ENCODE measurements at regions not wholly inside any gene's neighbourhood (a gene's known extent, or its start where the extent isn't known, plus 50 kb on each side); places are given as distances from the start of the nearest gene placed in this dataset.

DNA sequence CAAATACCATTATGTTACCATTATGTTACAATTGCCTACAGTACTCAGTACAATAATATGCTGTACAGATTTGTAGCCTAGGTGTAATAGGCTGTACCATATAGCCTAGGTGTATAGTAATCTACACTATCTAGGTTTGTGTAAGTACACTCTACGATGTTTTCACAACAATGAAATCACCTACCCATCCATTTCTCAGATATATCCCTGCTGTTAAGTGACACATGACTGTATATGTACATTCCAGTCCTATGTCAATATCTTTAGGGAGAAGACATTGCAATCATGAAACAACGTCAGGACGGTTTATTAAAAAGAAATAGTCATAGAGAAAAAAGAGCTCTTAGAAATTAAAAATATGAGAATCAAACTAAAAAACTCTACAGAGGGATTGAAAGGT is 119.0 kb upstream of the CDC42EP3 start:
- DNase-seq (ENCODE audit: low read depth in 1 of 2, low spot score in 1 of 2) (no peak), ATAC-seq (no peak), FAIRE-seq (peak; percentile 7)
- H3K4me1 ChIP-seq, result peaks cover 6% of the 10 kb centered on the region; the same call in 1 of the 3 replicates
- ChIA-PET POLR2A (no interaction called here), CTCF (no interaction called here)
- H3K27ac ChIP-seq, result no peak overlapping the region
- no peak overlapping the region for H3K4me2 ChIP-seq
- H3K9me3 ChIP-seq, result peaks cover 24% of the 10 kb centered on the region
- no peak overlapping the region for H3K4me3 ChIP-seq
- 72% methylated on average over 3 of the region's 3 CpGs for WGBS (ENCODE audit: missing lambda C conversion rate)
- TF ChIP-seq CBX8 (IDR thresholded peaks at IDR 0.05) (no peak), ZC3H11A (IDR thresholded peaks at IDR 0.05) (no peak), BHLHE40 (IDR thresholded peaks at IDR 0.05; ENCODE audit: low read depth, low read length) (no peak), POLR2AphosphoS2 (conservative IDR thresholded peaks at IDR 0.05; ENCODE audit: low read length) (no peak), ZNF302 (CRISPR knock-in tag; IDR thresholded peaks at IDR 0.05) (no peak), HOXB5 (CRISPR knock-in tag; IDR thresholded peaks at IDR 0.05) (no peak), POLR2A (IDR thresholded peaks at IDR 0.05; ENCODE audit: low read length) (no peak), CBX2 (IDR thresholded peaks at IDR 0.05; ENCODE audit: borderline replicate concordance, low read depth) (no peak), CEBPB (IDR thresholded peaks at IDR 0.05) (no peak), RNF2 (IDR thresholded peaks at IDR 0.05; ENCODE audit: borderline replicate concordance, low read depth) (no peak)
- TF ChIP-seq, protein P1, sequence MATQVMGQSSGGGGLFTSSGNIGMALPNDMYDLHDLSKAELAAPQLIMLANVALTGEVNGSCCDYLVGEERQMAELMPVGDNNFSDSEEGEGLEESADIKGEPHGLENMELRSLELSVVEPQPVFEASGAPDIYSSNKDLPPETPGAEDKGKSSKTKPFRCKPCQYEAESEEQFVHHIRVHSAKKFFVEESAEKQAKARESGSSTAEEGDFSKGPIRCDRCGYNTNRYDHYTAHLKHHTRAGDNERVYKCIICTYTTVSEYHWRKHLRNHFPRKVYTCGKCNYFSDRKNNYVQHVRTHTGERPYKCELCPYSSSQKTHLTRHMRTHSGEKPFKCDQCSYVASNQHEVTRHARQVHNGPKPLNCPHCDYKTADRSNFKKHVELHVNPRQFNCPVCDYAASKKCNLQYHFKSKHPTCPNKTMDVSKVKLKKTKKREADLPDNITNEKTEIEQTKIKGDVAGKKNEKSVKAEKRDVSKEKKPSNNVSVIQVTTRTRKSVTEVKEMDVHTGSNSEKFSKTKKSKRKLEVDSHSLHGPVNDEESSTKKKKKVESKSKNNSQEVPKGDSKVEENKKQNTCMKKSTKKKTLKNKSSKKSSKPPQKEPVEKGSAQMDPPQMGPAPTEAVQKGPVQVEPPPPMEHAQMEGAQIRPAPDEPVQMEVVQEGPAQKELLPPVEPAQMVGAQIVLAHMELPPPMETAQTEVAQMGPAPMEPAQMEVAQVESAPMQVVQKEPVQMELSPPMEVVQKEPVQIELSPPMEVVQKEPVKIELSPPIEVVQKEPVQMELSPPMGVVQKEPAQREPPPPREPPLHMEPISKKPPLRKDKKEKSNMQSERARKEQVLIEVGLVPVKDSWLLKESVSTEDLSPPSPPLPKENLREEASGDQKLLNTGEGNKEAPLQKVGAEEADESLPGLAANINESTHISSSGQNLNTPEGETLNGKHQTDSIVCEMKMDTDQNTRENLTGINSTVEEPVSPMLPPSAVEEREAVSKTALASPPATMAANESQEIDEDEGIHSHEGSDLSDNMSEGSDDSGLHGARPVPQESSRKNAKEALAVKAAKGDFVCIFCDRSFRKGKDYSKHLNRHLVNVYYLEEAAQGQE (IDR thresholded peaks at IDR 0.05), result no peak
- TF ChIP-seq, protein P2, sequence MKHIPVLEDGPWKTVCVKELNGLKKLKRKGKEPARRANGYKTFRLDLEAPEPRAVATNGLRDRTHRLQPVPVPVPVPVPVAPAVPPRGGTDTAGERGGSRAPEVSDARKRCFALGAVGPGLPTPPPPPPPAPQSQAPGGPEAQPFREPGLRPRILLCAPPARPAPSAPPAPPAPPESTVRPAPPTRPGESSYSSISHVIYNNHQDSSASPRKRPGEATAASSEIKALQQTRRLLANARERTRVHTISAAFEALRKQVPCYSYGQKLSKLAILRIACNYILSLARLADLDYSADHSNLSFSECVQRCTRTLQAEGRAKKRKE (CRISPR knock-in tag; IDR thresholded peaks at IDR 0.05; ENCODE audit: low read depth), result no peak
- TF ChIP-seq, protein P3, sequence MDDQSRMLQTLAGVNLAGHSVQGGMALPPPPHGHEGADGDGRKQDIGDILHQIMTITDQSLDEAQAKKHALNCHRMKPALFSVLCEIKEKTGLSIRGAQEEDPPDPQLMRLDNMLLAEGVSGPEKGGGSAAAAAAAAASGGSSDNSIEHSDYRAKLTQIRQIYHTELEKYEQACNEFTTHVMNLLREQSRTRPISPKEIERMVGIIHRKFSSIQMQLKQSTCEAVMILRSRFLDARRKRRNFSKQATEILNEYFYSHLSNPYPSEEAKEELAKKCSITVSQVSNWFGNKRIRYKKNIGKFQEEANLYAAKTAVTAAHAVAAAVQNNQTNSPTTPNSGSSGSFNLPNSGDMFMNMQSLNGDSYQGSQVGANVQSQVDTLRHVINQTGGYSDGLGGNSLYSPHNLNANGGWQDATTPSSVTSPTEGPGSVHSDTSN (IDR thresholded peaks at IDR 0.05), result no peak

DNA sequence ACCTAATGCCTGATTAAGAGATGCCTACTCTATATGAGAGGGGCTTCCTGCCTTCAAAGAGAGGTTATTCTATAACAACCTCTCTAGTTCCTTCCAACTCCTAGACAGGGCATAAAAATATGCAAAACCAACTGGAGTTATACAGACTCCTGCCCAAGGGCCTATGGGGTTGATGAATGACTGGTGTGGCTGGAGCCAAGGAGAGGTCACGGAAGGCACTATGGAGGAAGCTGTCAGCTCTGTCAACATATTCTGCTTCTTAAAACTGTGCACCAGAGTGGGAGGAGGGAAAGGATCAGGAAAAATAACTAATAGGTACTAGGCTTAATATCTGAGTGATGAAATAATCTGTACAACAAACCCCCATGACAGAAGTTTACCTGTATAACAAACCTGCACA is 120.9 kb upstream of the CDC42EP3 start:
- TF ChIP-seq EP300 (IDR thresholded peaks at IDR 0.05) (no peak), HOXB13 (CRISPR knock-in tag; IDR thresholded peaks at IDR 0.05; ENCODE audit: low read depth) (no peak), RARB (CRISPR knock-in tag; IDR thresholded peaks at IDR 0.05) (no peak), NPAS2 (CRISPR knock-in tag; IDR thresholded peaks at IDR 0.05; ENCODE audit: borderline replicate concordance) (no peak), EHMT2 (IDR thresholded peaks at IDR 0.05; ENCODE audit: low read depth) (no peak), JUN (IDR thresholded peaks at IDR 0.05) (no peak), MAZ (IDR thresholded peaks at IDR 0.05; ENCODE audit: borderline replicate concordance, low read depth, low read length) (no peak), ZC3H11A (IDR thresholded peaks at IDR 0.05) (no peak), TFCP2L1 (CRISPR knock-in tag; IDR thresholded peaks at IDR 0.05) (no peak), RAD21 (conservative IDR thresholded peaks at IDR 0.05 in 1 of 2, IDR thresholded peaks at IDR 0.05 in 1 of 2) (no peak), CBX8 (IDR thresholded peaks at IDR 0.05) (no peak), ZNF302 (CRISPR knock-in tag; IDR thresholded peaks at IDR 0.05) (no peak), CBX2 (IDR thresholded peaks at IDR 0.05; ENCODE audit: borderline replicate concordance, low read depth) (no peak), RCOR1 (IDR thresholded peaks at IDR 0.05; ENCODE audit: low read depth, low read length) (no peak), MYC (IDR thresholded peaks at IDR 0.05; ENCODE audit: borderline replicate concordance, low read length) (no peak)
- TF ChIP-seq, protein P2 (CRISPR knock-in tag; IDR thresholded peaks at IDR 0.05; ENCODE audit: low read depth), result no peak
- TF ChIP-seq, protein P4, sequence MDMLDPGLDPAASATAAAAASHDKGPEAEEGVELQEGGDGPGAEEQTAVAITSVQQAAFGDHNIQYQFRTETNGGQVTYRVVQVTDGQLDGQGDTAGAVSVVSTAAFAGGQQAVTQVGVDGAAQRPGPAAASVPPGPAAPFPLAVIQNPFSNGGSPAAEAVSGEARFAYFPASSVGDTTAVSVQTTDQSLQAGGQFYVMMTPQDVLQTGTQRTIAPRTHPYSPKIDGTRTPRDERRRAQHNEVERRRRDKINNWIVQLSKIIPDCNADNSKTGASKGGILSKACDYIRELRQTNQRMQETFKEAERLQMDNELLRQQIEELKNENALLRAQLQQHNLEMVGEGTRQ (IDR thresholded peaks at IDR 0.05), result no peak
- TF ChIP-seq, protein P5, sequence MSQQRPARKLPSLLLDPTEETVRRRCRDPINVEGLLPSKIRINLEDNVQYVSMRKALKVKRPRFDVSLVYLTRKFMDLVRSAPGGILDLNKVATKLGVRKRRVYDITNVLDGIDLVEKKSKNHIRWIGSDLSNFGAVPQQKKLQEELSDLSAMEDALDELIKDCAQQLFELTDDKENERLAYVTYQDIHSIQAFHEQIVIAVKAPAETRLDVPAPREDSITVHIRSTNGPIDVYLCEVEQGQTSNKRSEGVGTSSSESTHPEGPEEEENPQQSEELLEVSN (IDR thresholded peaks at IDR 0.05; ENCODE audit: borderline replicate concordance, low read depth), result no peak
- DNase-seq (ENCODE audit: low read depth in 1 of 2, low spot score in 1 of 2), result no peak
- Histone ChIP-seq H3K4me1 (peaks cover 10% of the 10 kb centered on the region; the same call in 2 of the 3 replicates), H3K4me3 (no peak overlapping the region), H3K27ac (no peak overlapping the region), H3K4me2 (no peak overlapping the region), H3K9me3 (peaks cover 23% of the 10 kb centered on the region)
- POLR2A ChIA-PET, result no interaction called here
- 92% methylated on average over 1 of the region's 1 CpG for WGBS (ENCODE audit: missing lambda C conversion rate)
- no peak for FAIRE-seq
- no peak for ATAC-seq
- CTCF ChIA-PET, result interaction anchor here (0.7 to 1.6 kb wide), 2 partner anchors 85 to 380 kb away, joined by 3 to 5 read pairs; no protein-coding TSS in a partner anchor

Data from A549 (cell line).